ENCODE measurements at regions not wholly inside any gene's neighbourhood (a gene's known extent, or its start where the extent isn't known, plus 50 kb on each side); places are given as distances from the start of the nearest gene placed in this dataset.

DNA sequence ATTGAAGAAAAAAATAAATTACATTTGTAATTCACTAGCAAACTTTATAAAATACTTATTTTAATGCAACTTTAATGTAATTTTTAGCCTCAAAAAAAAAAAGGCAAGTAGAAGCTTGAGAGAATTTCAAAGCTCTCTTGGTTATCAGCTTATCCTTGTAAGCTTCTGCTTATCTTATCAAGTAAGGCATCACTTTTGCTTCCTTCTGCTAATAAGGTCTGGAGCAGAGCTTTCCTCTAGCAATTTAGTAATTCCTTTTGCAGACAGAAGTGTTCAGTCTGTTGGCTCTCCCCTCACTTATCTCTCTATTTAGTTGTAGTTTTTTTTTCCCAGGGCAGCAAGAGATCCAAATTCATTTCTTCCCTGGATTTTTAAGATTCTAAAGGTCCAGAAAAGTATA, 525.0 kb downstream of the ISL1 start:
- no peak for DNase-seq (ENCODE audit: low spot score)

DNA sequence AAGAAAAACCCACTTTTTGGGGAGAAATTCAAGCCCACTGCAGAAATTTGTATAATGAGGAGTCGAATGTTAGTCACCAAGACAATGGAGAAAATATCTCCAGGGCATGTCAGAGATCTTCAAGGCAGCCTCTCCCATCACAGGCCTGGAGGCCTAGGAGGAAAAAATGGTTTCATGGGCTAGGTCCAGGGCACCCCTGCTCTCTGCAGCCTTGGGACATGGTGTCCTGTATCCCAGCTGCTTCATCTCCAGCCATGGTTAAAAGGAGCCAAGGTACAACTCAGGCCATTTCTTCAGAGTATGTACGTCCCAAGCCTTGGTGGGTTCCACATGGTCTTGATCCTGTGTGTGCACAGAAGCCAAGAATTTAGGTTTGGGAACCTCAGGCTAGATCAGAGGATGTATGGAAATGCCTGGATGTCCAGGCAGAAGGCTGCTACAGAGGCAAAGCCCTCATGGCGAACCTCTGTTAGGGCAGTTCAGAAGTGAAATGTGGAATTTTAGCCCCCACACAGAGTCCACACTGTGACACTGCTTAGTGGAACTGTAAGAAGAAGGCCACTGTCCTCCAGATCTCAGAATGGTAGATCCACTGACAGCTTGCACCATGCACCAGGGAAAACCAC, 561.4 kb downstream of the ISL1 start:
- DNase-seq (ENCODE audit: low spot score): no peak

DNA sequence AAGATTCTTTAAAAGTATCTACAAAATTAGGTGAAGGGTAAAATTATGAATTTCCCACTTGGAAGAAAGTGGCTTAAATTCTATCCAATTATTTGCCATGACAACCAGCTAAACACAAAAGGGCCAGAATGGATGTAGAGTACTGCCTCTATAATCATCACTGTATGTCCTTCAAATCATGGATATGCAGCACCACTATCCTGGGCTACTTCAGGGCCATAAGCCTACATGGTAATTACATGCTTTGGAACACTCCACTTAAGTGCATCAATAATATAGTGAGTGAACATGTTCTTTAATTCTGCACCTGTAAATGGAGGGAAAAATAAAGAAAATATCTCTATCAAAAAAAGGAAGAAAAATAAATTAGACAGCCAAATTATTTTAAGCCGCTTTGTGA, 575.2 kb downstream of the ISL1 start:
- no peak for DNase-seq (ENCODE audit: low spot score)

DNA sequence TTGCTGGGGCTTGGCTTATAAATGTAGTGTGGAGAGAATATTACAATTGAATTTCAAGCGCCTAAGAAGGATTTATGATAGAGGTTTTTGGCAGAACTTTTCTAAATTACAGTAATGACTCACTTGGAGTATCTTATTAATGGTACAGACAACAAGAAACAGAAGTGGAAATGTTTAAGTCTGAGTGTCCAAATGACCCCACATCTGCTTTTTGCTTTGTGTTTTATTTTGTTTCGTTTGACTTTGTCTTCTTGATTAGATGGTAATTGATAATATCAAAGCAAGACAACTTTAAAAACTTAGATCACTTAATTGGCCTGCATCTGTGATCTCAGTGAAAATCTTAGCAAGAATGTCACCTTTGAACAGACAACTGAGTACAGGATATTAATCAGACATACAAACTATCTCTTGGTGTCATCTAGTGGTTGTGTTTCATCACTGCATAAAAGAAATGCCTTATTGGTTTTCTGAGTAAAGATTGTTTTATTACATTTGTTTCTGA, 577.4 kb downstream of the ISL1 start:
- DNase-seq (ENCODE audit: low spot score): peak; percentile 14

DNA sequence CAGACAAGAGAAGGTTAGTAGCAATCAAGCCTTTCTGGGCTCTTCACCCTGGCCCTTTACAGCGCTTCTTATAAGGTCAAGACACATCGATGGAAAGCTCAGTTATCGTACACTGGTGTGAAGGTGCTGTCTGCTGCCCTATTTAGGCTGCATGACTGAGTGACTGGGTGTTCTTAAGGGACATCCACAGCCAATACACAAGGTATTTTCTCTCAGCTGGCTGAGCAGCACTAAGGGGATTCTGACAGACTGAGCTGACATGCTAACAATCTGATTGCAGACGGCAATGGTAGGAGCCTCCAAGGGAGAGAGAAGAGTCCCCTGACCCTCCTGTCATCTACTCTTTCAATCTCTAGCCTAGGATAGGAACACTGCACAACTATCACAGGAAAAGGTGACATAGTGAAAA, 577.9 kb downstream of the ISL1 start:
- no peak for DNase-seq (ENCODE audit: low spot score)

DNA sequence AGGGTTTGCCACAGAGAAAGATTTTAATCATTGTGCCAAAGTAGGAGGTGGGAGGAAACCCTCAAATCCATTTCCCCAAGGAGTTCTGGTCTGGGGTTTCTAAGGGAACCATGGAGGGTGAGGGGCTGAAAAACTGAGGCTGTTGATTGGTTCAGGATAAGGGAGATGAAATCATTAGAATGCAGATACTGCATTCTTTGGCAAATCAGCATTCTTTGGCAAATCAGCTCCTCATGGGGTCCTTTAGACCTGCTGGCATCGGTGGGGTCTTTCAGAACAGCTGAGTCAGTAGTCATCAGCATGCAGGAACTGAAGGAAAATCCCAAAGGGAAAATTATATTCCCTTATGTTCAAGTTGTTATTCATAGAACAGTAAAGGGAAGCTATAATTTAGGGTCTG, 585.5 kb downstream of the ISL1 start:
- no peak for DNase-seq (ENCODE audit: low spot score)

DNA sequence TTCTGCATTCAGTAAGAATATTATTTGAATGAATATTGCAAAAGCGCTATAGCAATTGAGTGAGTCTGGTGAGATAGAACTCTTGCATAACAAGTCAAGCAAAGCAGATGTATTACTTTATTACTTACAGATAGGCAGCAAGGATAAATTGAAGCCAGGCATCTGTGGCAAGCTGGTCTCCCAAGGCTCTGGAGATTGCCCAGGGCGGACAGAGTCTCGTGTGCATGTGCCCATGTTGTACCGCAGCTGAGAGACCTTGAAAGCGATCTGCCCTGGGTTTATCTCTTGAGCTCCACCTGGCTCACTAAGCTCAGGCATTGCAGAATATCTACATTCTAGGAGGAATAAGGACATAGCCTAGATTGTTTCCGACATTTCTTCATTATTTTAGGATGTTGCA, 591.6 kb downstream of the ISL1 start:
- no peak for DNase-seq (ENCODE audit: low spot score)

DNA sequence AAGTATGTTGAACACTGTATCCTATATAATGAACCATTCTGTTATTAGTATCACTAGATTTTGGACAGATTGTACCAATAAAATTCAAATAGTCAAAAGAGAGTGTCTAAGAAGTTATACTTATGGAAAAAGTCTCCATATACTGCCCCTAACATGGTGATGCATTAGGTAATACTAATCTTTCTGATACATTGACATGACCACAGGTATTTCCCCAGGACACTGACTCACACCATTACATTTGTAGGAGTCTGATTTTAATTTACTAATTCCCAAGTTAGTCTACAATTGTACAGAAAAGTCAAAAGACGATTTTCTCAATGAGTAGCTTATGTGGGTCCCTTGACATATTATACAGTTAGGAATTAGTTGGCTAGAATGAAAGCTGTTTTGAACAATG, 593.8 kb downstream of the ISL1 start:
- no peak for DNase-seq (ENCODE audit: low spot score)

DNA sequence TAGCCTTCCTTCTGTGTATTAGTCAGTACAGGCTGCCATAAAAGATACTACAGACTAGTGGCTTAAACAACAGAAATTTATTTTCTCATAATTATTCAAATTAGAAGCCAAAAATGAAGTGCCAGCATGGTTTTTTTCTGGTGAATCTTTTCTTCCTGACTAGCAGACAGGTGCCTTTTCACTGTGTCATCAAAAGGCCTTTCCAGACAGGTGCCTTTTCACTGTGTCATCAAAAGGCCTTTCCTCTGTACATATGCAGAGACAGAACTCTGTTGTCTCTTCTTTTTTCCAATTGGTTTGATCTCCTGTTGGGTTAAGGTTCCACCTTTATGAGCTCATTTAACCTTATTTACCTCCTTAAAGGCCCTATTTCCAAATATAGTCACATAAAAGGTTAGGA, 599.9 kb downstream of the ISL1 start:
- DNase-seq (ENCODE audit: low spot score): no peak

DNA sequence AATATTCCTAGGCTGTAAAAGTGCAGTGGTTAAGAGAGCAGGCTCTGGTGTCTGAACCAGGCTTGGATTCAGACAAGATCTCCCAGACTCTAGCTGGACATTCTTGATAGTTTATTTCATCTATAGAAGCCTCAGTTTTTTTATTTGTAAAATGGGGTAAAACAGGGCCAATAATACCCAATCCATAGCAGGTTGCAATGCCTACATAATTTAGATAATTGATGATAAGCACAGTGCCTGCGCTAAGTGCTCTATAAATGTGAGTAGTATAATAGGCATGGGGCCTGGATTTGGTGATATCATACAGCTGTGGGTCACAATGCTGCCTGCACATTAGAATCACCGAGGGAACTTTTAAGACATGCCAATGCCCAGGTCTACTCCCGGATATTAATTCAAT, 603.5 kb downstream of the ISL1 start:
- no peak for DNase-seq (ENCODE audit: low spot score)

DNA sequence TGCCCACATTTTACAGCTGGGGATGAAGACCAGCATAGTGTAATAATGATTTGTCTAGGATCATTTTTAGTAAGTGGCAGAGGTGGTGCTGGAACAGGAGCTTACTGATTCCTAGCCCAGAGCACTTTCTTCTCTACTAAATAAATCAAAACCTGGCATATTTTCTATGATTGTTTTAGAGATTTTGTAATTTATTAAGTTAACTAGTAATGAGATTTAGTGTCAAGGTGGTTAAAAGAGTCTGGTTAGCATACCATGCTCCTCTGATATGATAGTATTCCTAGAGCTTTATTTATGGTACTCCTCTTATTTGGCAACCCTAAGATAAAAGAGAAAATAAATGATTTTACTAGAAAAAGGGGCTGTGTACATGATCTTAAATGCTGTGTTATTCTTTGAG, 604.0 kb downstream of the ISL1 start:
- DNase-seq (ENCODE audit: low spot score): no peak

DNA sequence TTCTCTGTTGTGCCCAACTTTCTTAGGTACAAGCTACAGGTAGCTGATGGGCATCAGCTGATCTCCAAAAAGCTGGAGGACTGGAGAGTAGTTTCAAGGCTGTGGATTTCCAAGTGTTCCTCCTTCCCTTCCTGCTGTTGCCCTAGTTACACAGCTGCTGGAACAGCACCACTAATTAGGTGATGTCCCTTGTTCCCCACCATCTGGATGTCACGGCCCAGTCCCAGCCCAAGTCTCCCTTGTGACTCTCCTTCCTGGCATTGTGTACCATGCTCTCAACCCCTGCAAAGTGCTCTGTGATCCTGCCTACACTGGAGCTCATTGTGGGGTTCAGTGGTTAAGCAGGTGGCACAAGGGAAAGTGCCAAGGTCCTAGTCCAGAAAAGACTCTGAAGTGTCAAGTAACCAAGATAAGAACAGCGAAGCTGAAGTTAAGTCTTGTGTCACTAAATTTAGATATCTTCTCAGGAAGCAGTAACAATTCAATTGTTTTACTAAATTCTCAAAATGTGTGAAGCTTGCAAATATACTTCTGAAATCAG, 604.5 kb downstream of the ISL1 start:
- no peak for DNase-seq (ENCODE audit: low spot score)

DNA sequence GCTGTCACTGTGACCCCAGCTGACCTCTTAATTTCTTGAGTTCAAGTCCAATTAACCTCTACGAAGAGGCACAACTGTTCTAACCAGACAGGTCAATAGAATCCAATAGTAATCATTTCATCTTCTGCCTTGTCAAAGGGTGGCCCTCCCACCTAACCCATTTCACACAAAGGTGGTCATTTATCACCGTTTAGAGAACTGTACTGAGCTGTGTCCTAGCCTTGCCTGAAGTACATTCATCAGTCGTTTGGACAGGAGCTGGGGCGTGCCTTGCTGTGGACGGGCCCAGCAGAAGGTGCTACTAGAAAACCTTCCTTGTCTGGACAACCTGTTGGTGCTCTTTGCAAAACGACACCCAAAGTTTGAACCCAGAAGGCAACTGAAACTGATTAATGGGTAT, 605.4 kb downstream of the ISL1 start:
- no peak for DNase-seq (ENCODE audit: low spot score)

DNA sequence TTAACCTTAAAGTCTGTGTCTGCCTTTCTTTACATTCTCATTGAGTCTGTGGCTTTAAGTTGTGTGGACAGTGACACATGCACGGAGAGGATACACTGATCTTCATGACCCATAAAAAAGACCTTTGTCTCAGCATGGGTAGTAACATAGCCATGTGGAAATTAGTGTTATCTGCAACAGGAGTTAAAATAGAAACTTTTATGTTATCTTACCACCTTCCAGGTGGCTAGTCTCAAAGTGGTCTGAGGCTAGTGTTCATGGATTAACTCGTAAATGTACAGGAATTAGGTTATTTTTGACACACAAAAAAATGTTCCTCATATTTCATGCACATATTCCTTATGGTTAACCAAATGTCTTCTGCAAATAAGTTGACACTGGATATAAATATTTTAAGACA, 607.0 kb downstream of the ISL1 start:
- no peak for DNase-seq (ENCODE audit: low spot score)

DNA sequence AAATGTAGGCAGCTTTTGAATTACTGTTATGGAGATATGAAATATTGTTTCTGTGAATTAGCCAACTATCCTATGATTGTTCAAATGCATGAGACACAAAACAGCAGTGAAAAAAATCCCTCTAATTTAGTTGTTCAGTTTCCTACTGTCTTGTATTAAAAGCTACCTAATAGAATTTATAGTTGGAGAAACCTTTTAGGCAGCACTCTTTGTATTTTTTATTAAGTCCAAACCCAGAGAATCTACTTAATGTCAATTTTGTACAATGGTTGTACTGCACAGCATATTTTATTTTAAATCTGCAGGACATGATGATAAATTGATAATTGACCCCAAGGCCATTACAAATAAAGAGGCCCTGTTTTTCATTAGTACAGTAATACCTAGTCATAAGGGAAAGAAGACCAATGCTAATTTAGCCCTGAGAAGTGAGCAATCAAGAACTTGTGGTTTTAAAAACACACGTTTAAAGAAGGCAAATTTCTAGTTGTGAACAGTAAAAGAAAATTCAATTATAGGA, 607.5 kb downstream of the ISL1 start:
- DNase-seq (ENCODE audit: low spot score): no peak

DNA sequence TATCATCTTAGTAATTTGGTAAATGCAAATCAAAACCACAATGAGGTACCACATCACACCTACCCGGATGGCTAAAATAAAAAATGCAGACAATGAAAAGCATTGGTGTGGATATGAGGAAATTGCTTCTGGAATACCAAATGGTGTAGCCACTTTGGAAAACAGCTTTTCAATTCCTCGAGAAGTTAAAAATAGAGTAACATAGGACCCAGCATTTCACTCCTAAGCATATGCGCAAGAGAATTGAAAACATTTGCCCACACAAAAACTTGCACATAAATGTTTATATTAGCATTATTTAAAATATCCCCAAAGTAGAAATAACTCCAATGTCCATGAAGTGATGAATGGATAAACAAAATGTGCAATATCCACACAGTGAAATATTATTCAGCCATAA, 608.7 kb downstream of the ISL1 start:
- DNase-seq (ENCODE audit: low spot score): no peak

DNA sequence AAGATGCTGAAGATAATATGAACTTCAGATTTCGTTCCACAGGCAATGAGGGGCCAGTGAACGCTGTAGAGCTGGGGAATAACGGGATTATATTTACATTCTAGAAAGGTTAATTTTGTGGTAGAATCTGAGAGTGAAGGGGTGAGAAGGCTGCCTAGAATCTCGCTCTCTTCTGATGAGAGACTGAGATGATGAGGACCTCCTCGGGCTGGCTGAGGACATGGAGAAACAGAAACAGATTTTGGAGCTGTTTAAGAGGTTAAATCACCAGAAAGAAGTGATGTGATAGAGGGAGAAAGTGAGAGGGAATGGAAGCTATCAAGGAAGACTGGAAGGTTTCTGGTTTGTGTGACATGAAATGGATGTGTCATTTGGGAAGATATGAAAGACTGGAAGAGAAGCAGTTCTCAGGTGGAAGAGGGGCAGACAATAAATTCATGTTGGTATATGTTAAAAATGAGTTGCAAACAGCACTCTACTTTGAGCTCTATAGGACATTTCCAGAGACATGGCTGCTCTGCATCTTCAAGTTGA, 612.6 kb downstream of the ISL1 start:
- no peak for DNase-seq (ENCODE audit: low spot score)

DNA sequence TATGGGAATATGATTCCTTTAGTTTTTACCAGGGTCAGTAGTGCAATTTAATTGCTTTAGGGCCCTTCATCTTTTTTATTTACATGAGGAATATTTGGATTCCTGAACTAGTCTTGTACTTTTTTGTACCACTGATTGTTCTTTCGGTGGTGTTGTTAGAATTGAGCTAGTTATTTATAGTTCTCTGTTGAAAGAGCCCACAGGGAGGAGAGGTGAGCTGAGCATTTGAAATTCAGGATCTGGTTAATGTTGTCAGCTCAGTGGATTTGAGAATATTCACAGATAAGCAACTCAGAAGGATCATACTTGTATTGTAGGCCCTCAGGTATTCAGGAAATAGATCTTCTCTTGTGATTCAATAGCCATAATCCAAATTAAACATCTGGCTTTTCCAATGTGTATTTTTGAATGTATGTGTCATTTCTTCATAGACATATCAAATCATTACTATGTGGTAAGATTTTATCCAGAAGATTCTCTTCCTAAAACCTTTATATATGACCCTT, 613.2 kb downstream of the ISL1 start:
- no peak for DNase-seq (ENCODE audit: low spot score)

DNA sequence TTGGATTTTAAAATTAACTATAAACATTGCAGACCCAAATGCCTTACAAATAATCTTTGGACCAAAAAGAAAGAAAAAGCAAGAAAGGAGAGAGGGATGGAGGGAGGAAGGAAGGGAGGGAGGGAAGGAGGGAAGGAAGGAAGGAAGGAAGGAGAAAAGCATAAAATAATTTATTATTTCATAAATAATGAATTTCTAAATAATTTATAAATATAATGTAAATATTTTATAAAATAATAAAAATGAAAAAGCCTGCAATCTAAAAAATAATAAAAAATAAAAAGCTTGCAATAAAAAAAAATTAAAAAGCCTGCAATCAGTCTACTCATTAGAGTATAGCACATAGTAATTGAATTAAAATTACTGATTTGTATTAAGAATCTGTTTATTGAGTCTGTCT, 614.3 kb downstream of the ISL1 start:
- no peak for DNase-seq (ENCODE audit: low spot score)

DNA sequence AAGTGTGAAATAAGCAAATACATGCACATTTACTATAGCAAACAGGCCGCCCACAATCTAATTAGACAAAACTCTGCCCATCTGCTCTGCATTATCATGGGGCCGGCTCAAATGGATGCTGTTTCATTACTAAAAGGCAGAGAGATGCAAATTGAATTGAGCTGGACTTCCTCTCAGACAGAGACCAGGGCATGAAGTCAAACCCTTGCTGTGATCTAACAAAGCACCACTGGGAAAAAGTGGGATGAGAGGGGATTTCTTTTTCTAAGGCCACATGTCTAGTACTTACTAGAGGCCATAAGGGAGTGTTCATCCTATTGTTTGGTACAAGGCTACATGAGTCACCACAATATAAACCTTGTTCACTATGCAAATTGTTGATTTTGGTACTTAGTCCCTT, 614.7 kb downstream of the ISL1 start:
- DNase-seq (ENCODE audit: low spot score): peak; percentile 4

DNA sequence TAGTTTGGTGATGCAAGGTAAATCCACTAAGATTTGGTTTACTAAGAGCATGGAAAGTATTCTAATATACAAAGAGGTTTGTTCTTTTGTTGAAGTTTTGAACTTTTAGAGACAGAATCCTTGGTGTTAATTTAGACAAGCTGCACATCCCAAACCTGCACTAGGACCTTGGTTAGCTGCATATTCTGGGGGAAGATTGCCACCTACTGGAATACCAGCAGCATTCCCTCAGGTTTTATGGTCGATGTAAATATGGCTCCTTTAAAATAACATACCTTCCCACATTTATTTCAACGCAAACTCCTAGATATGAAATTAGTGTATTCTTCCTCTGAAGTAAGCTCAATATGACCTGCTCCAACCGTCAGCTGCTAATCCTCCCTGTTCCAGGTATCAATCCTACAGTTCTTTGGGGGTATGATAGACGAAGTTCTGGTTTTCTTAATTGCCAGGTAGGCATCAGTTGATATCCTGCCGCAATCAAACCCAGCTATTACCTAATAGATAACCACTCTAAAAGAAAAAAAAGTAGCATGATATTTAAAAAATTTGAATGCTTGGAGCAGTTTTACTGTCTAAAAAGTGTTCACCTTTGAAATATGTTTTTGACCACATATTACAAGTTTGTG, 624.1 kb downstream of the ISL1 start:
- DNase-seq (ENCODE audit: low spot score): peak; percentile 69

DNA sequence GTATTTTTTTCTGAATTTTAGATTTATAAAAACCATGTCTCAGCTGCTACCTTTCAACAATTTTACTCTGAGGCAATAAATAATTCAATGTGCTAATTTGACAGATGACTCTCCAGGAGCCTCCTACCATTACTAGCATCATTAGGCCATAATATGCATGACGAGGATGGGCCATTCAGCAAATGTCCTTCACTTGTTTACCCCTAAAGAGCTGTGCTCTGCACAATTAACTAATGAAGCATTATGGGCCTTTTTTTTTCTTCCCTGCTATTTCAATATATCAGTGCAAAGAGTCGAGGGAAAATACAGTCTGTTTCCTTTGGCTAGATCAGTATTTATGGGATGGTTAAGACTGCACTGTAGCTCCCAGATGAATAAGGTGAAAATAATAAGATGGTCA, 627.2 kb downstream of the ISL1 start:
- DNase-seq (ENCODE audit: low spot score): no peak

DNA sequence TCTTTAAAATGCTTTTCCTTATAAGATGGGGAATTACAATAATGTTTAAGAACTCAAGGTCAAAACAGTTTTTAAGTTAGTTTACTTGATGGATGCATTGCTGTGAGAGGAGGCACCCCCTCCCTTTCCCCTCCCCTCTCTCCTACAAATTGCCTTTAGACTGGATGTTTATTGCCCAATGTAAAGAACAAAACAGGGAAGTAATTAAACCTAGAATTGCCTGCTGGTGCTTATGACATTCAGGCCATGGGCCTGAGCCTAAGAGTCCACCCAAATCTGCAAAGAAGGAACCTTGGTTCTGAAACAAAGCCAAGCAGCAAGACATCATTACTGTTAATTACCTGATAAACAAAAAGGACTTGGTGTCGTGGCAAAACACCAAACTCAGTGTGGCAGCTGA, 630.3 kb downstream of the ISL1 start:
- DNase-seq (ENCODE audit: low spot score): no peak
